H1 (cell line): ENCODE measurements at regions not wholly inside any gene's neighbourhood (a gene's known extent, or its start where the extent isn't known, plus 50 kb on each side); places are given as distances from the start of the nearest gene placed in this dataset.

Experiments used
- CTCF ChIA-PET: fragments of 300-600 bp; sonication (Branson Sonifier 250); formaldehyde crosslinking; loops from one replicate; lab custom pipeline; 2021; ENCODE audit not compliant: partially characterized antibody; lab: Charles Lee
- POLR2A ChIA-PET: fragments of 300-600 bp; sonication (Branson Sonifier 250); formaldehyde crosslinking; loops from one replicate; lab custom pipeline; 2021; ENCODE audit warnings: inconsistent platforms; ENCODE audit not compliant: partially characterized antibody; lab: Charles Lee
- DNase-seq, 2 experiments: peaks; one replicate each; pipeline versions ENCODE4 v3.0.0 to v3.0.0-alpha.2; 2010 to 2022; ENCODE audit warnings: low spot score in 2 of 2, low read depth in 1 of 2, mixed read lengths in 1 of 2
- FAIRE-seq: peaks from 2 replicates; lab custom pipeline; 2011; peaks lifted over from hg19 to GRCh38; lab: Jason Lieb, UNC
- H2AFZ ChIP-seq: 2 replicates; pipeline ENCODE4 v1.8.1; 2012; ENCODE audit warnings: low read length, inconsistent platforms
- H2AK5ac ChIP-seq: 2 replicates; pipeline ENCODE4 v1.6.1; 2013; ENCODE audit warnings: low read depth, low read length
- H2BK120ac ChIP-seq: replicated peaks from 2 replicates; pipeline ENCODE3; 2013; ENCODE audit warnings: low read depth, low read length, inconsistent platforms
- H2BK12ac ChIP-seq: 2 replicates; pipeline ENCODE4 v1.6.1; 2013; ENCODE audit warnings: low read depth, low read length
- H2BK15ac ChIP-seq: 2 replicates; pipeline ENCODE4 v1.6.1; 2013; ENCODE audit warnings: low read length
- H2BK20ac ChIP-seq: 2 replicates; pipeline ENCODE4 v1.6.1; 2013; ENCODE audit warnings: low read length
- H2BK5ac ChIP-seq: 2 replicates; pipeline ENCODE4 v1.6.1; 2013; ENCODE audit warnings: low read depth, low read length
- H3K14ac ChIP-seq: 2 replicates; pipeline ENCODE4 v1.6.1; 2013; ENCODE audit warnings: inconsistent platforms; ENCODE audit not compliant: insufficient read length
- H3K18ac ChIP-seq: 2 replicates; pipeline ENCODE4 v1.6.1; 2013; ENCODE audit warnings: low read length; ENCODE audit errors: extremely low read depth
- H3K23ac ChIP-seq: 2 replicates; pipeline ENCODE4 v1.6.1; 2013; ENCODE audit warnings: inconsistent platforms; ENCODE audit not compliant: insufficient read length
- H3K23me2 ChIP-seq: 2 replicates; pipeline ENCODE4 v1.6.1; 2013; ENCODE audit warnings: low read depth, low read length
- H3K27ac ChIP-seq: 2 replicates; pipeline ENCODE4 v1.6.1; 2011; ENCODE audit warnings: low read depth, low read length, inconsistent platforms
- H3K27me3 ChIP-seq, 4 experiments: replicated peaks in 1 of 4; 1 replicate in 1 of 4; 2 replicates in 3 of 4; pipeline versions ENCODE4 v1.6.1 to v1.8.1; 2011 to 2013; ENCODE audit warnings: low read length in 3 of 4, mild to moderate bottlenecking in 3 of 4, inconsistent platforms in 2 of 4, mixed read lengths in 2 of 4, moderate library complexity in 1 of 4; ENCODE audit not compliant: control insufficient read depth in 3 of 4, insufficient read depth in 3 of 4; ENCODE audit errors: extremely low read depth in 1 of 4
- H3K36me3 ChIP-seq, 4 experiments: 2 replicates each; pipeline versions ENCODE4 v1.6.1 to v1.8.1; 2011 to 2013; ENCODE audit warnings: mild to moderate bottlenecking in 4 of 4, low read length in 3 of 4, moderate library complexity in 2 of 4, control low read depth in 1 of 4, inconsistent platforms in 1 of 4; ENCODE audit not compliant: insufficient read depth in 4 of 4, control insufficient read depth in 2 of 4
- H3K4ac ChIP-seq: replicated peaks from 2 replicates; pipeline ENCODE3; 2013; ENCODE audit warnings: low read length, low read depth, mixed read lengths, inconsistent platforms; ENCODE audit not compliant: insufficient read length
- H3K4me1 ChIP-seq, 4 experiments: replicated peaks in 1 of 4; 1 replicate in 1 of 4; 2 replicates in 3 of 4; pipeline versions ENCODE4 v1.6.1 to v1.8.1; 2011 to 2013; ENCODE audit warnings: low read length in 3 of 4, inconsistent platforms in 2 of 4, mixed read lengths in 1 of 4; ENCODE audit not compliant: insufficient read depth in 4 of 4, control insufficient read depth in 3 of 4
- H3K4me2 ChIP-seq, 2 experiments: 2 replicates each; pipeline versions ENCODE4 v1.6.1 to v1.8.1; 2011 to 2013; ENCODE audit warnings: low read depth in 2 of 2, low read length in 2 of 2, control low read depth in 1 of 2, inconsistent platforms in 1 of 2, mild to moderate bottlenecking in 1 of 2; ENCODE audit not compliant: insufficient read depth in 1 of 2
- H3K4me3 ChIP-seq, 4 experiments: fragments of 200-600, 300-600 bp in 1 of 4; sonication (generic), shearing (Covaris generic), sonication (Bioruptor Twin) in 1 of 4; 2 replicates each; pipeline versions ENCODE4 v1.5.1 to v1.8.1; 2011 to 2016; ENCODE audit warnings: low read length in 4 of 4, low read depth in 3 of 4, control low read depth in 2 of 4, inconsistent platforms in 2 of 4, mild to moderate bottlenecking in 2 of 4, mixed read lengths in 1 of 4, moderate library complexity in 1 of 4; ENCODE audit not compliant: insufficient read depth in 2 of 4; ENCODE audit errors: extremely low read depth in 1 of 4
- H3K56ac ChIP-seq: replicated peaks from 2 replicates; pipeline ENCODE3; 2013; ENCODE audit warnings: low read depth, mild to moderate bottlenecking, mixed read lengths, low read length, inconsistent platforms; ENCODE audit not compliant: insufficient read length
- H3K79me1 ChIP-seq: 2 replicates; pipeline ENCODE4 v1.6.1; 2013; ENCODE audit warnings: low read depth, low read length, control low read depth
- H3K79me2 ChIP-seq, 2 experiments: 2 replicates each; pipeline versions ENCODE4 v1.6.1 to v1.8.1; 2012 to 2013; ENCODE audit warnings: low read length in 2 of 2, mild to moderate bottlenecking in 2 of 2, inconsistent platforms in 1 of 2; ENCODE audit not compliant: insufficient read depth in 2 of 2, control insufficient read depth in 1 of 2
- H3K9ac ChIP-seq, 4 experiments: replicated peaks in 1 of 4; 1 replicate in 1 of 4; 2 replicates in 3 of 4; pipeline versions ENCODE4 v1.6.1 to v1.8.1; 2011 to 2013; ENCODE audit warnings: low read depth in 3 of 4, low read length in 3 of 4, control low read depth in 2 of 4, mild to moderate bottlenecking in 2 of 4, moderate library complexity in 2 of 4, inconsistent platforms in 1 of 4; ENCODE audit errors: extremely low read depth in 1 of 4
- H3K9me3 ChIP-seq, 2 experiments: 2 replicates each; pipeline versions ENCODE4 v1.6.1 to v1.8.1; 2012 to 2013; ENCODE audit warnings: mild to moderate bottlenecking in 2 of 2, moderate library complexity in 2 of 2, control low read depth in 1 of 2, inconsistent platforms in 1 of 2, low read depth in 1 of 2, low read length in 1 of 2, mixed read lengths in 1 of 2; ENCODE audit not compliant: insufficient read depth in 2 of 2
- H4K20me1 ChIP-seq, 2 experiments: replicated peaks in 1 of 2; 2 replicates each; pipeline versions ENCODE3 to v1.8.1; 2011 to 2013; ENCODE audit warnings: inconsistent platforms in 2 of 2, low read length in 2 of 2, mild to moderate bottlenecking in 1 of 2; ENCODE audit not compliant: insufficient read depth in 2 of 2, control insufficient read depth in 1 of 2
- H4K5ac ChIP-seq: 2 replicates; pipeline ENCODE4 v1.6.1; 2013; ENCODE audit warnings: low read length, low read depth, mixed read lengths, inconsistent platforms; ENCODE audit not compliant: insufficient read length
- H4K8ac ChIP-seq: 2 replicates; pipeline ENCODE4 v1.8.0; 2013; ENCODE audit warnings: mild to moderate bottlenecking, moderate library complexity, low read length, inconsistent platforms; ENCODE audit not compliant: insufficient read depth; ENCODE audit errors: extremely low read depth
- H4K91ac ChIP-seq: replicated peaks from 2 replicates; pipeline ENCODE3; 2013; ENCODE audit warnings: low read length, mixed read lengths, inconsistent platforms; ENCODE audit not compliant: insufficient read length
- CBX5 ChIP-seq: fragments of 300-800, 300-1000 bp; sonication (generic); IDR thresholded peaks from 2 replicates; pipeline ENCODE4 v1.7.1; 2016; ENCODE audit warnings: antibody characterized with exemption, low read length, low read depth
- HDAC6 ChIP-seq: IDR thresholded peaks from one replicate; pipeline ENCODE4 v1.7.1; 2012; ENCODE audit warnings: low read depth, mild to moderate bottlenecking, inconsistent platforms, low read length, moderate library complexity
- POLR2AphosphoS5 ChIP-seq: IDR thresholded peaks from 2 replicates; pipeline ENCODE4 v1.6.1; 2011; ENCODE audit warnings: low read depth, low read length
- POU5F1 ChIP-seq: IDR thresholded peaks from 2 replicates; pipeline ENCODE4 v1.6.1; 2011; ENCODE audit warnings: low read depth, mild to moderate bottlenecking, low read length, moderate library complexity
- SIN3A ChIP-seq, 2 experiments: IDR thresholded peaks in 1 of 2; conservative IDR thresholded peaks in 1 of 2; 2 replicates each; pipeline ENCODE4 v1.6.1; 2011 to 2012; ENCODE audit warnings: low read length in 2 of 2, improper control_type of control experiment in 1 of 2, low read depth in 1 of 2, mild to moderate bottlenecking in 1 of 2
- SUZ12 ChIP-seq: fragments of 200-600 bp; sonication (generic); IDR thresholded peaks from 2 replicates; pipeline ENCODE4 v1.6.1; 2012; ENCODE audit warnings: mild to moderate bottlenecking, inconsistent platforms, low read length, moderate library complexity, mixed read lengths
- TEAD4 ChIP-seq: IDR thresholded peaks from 2 replicates; pipeline ENCODE4 v1.6.1; 2012; ENCODE audit warnings: low read depth, low read length, inconsistent platforms, mixed read lengths
- ZNF274 ChIP-seq: IDR thresholded peaks from 2 replicates; pipeline ENCODE4 v1.7.0; 2012; ENCODE audit warnings: low read length, borderline replicate concordance; ENCODE audit errors: extremely low read depth
- WGBS, 2 experiments: shearing (Covaris generic) in 1 of 2; methylation state at CpG; one replicate each; pipeline versions ENCODE4 v1.1.6 to v1.1.7; 2013 to 2015; ENCODE audit warnings: low lambda C conversion rate in 2 of 2, mixed read lengths in 2 of 2, inconsistent platforms in 1 of 2, low coverage in 1 of 2, missing lambda C conversion rate in 1 of 2; ENCODE audit not compliant: insufficient replicate concordance in 2 of 2, insufficient coverage in 1 of 2, insufficient read length in 1 of 2; ENCODE audit errors: extremely low coverage in 1 of 2, missing lambda C conversion rate in 1 of 2; 5-methylcytosine and 5-hydroxymethylcytosine counted together
- TF ChIP-seq, protein P1 (sequence below): IDR thresholded peaks from 2 replicates; pipeline ENCODE4 v1.6.1; 2011; ENCODE audit warnings: low read depth, mild to moderate bottlenecking, low read length; ENCODE audit not compliant: insufficient read depth

DNA sequence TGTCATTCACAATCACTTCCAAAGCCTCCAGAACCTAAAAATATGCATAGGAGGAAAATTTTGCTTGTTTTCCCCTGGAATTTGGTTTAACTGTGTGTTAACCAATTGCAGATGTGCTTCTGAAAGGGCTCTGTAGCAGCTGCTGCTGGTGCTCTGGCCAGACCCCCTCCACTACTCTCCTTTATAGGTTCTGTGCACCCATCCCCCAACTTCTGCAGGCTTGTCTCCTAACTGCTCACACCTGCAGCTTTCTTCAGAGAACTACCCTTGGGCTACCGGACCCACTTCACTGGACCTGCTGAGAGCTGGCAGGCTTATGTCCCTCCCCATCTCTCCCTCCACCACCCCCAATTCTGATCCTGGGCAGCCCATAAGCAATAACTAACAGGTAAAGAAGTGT is 662.1 kb upstream of the DIPK2B start:
- no peaks in the 10 kb centered on the region for H4K20me1 ChIP-seq
- H3K23me2 ChIP-seq: no peaks in the 10 kb centered on the region
- no peak overlapping the region; a peak in 1 of 4 replicates for H3K4me2 ChIP-seq
- H3K27me3 ChIP-seq: no peaks in the 10 kb centered on the region
- POLR2A ChIA-PET: interaction anchor here (2.6 kb wide), 1 partner anchor 12 kb away, joined by 10 read pairs; no protein-coding TSS in a partner anchor
- peaks cover 0 to 2% (median 0%) of the 10 kb centered on the region in 4 experiments; a peak in 1 of 7 replicates for H3K4me1 ChIP-seq
- no peak for DNase-seq
- H2BK120ac ChIP-seq: no peak overlapping the region
- H2BK5ac ChIP-seq: no peak overlapping the region
- no peak overlapping the region for H2BK15ac ChIP-seq
- H3K18ac ChIP-seq: no peak overlapping the region
- H3K56ac ChIP-seq: no peak overlapping the region
- no peak for TF ChIP-seq POLR2AphosphoS5
- TF ChIP-seq HDAC6: no peak
- no peak for TF ChIP-seq POU5F1
- TF ChIP-seq SUZ12: no peak
- TF ChIP-seq, protein P1, sequence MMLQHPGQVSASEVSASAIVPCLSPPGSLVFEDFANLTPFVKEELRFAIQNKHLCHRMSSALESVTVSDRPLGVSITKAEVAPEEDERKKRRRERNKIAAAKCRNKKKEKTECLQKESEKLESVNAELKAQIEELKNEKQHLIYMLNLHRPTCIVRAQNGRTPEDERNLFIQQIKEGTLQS: no peak
- TF ChIP-seq TEAD4: no peak
- TF ChIP-seq SIN3A (conservative IDR thresholded peaks at IDR 0.05 in 1 of 2, IDR thresholded peaks at IDR 0.05 in 1 of 2; ENCODE audit: low read depth in 1 of 2, low read length in 2 of 2): no peak
- TF ChIP-seq CBX5: no peak
- no peak for TF ChIP-seq ZNF274
- no peak overlapping the region for H4K5ac ChIP-seq
- no peak overlapping the region for H3K27ac ChIP-seq
- no peaks in the 10 kb centered on the region for H3K36me3 ChIP-seq
- FAIRE-seq: no peak
- H2AK5ac ChIP-seq: no peak overlapping the region
- H3K4ac ChIP-seq: no peak overlapping the region
- H3K9ac ChIP-seq: no peak overlapping the region
- no peak overlapping the region for H2BK20ac ChIP-seq
- no peak overlapping the region for H4K91ac ChIP-seq
- no peak overlapping the region for H3K14ac ChIP-seq
- no peak overlapping the region for H2BK12ac ChIP-seq
- no peak overlapping the region for H3K4me3 ChIP-seq
- CTCF ChIA-PET: interaction anchor here (0.6 to 1.1 kb wide), 3 partner anchors 19 to 332 kb away, joined by 3 to 5 read pairs (median 3); no protein-coding TSS in a partner anchor
- no peaks in the 10 kb centered on the region for H3K79me1 ChIP-seq
- H3K23ac ChIP-seq: no peak overlapping the region
- H3K9me3 ChIP-seq: no peaks in the 10 kb centered on the region
- 70% methylated on average over 1 of the region's 1 CpG; no CpG with 5 or more reads in 1 of the 2 experiments for WGBS, 2 experiments
- H2AFZ ChIP-seq: 0 out of 2 replicates have a peak overlapping the region, but pooled peaks have one; percentile 76
- H3K79me2 ChIP-seq: no peaks in the 10 kb centered on the region
- no peak overlapping the region for H4K8ac ChIP-seq
